ENCODE measurements at regions not wholly inside any gene's neighbourhood (a gene's known extent, or its start where the extent isn't known, plus 50 kb on each side); places are given as distances from the start of the nearest gene placed in this dataset.

DNA sequence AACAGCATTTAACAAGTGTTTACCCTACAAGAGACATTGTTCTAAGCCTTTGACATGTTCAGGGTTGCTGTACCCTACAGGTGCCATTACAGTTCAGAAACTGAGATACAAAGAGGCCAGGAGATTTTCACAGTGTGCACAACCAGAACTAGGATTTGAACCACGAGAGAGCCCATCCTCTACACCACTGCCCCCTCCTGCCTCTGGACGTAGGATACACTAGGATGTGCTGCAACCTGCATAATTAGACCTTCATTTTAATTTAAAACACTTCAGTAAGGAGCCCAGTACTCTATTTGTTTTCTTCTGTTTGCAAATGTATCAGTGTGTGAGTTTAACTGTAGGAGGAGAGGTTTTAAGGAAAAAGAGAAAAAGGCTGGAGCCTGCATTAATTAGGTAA, 123.1 kb upstream of the RARB start:
- no peak for TF ChIP-seq EZH2 (IDR thresholded peaks at IDR 0.05; ENCODE audit: borderline replicate concordance, low read length)
- TF ChIP-seq, protein P1, sequence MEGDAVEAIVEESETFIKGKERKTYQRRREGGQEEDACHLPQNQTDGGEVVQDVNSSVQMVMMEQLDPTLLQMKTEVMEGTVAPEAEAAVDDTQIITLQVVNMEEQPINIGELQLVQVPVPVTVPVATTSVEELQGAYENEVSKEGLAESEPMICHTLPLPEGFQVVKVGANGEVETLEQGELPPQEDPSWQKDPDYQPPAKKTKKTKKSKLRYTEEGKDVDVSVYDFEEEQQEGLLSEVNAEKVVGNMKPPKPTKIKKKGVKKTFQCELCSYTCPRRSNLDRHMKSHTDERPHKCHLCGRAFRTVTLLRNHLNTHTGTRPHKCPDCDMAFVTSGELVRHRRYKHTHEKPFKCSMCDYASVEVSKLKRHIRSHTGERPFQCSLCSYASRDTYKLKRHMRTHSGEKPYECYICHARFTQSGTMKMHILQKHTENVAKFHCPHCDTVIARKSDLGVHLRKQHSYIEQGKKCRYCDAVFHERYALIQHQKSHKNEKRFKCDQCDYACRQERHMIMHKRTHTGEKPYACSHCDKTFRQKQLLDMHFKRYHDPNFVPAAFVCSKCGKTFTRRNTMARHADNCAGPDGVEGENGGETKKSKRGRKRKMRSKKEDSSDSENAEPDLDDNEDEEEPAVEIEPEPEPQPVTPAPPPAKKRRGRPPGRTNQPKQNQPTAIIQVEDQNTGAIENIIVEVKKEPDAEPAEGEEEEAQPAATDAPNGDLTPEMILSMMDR (conservative IDR thresholded peaks at IDR 0.05 in 1 of 2, IDR thresholded peaks at IDR 0.05 in 1 of 2; ENCODE audit: extremely low read depth in 1 of 2, insufficient read depth in 1 of 2, low read depth in 1 of 2, low read length in 2 of 2) = no peak

All from mammary epithelial cell (primary cell).